T-helper 2 cell treated with Interferon-gamma antibody and Interleukin-4, amounts not matched to agents 5 μg/mL and 100 μg/mL, for 36 hours (primary cell): ENCODE measurements at regions not wholly inside any gene's neighbourhood (a gene's known extent, or its start where the extent isn't known, plus 50 kb on each side); places are given as distances from the start of the nearest gene placed in this dataset.
"Not testable (repeated sequence)": the region's sequence is repeated elsewhere in the genome, so short reads cannot be mapped to it uniquely, and the experiment has no call there.

ENCODE experiments used
- DNase-seq: peaks from one replicate; pipeline ENCODE4 v3.0.0; 2021; ENCODE audit warnings: low spot score
- H3K27ac Mint-ChIP-seq: one replicate; pipeline ENCODE4 v1.8.0; 2021; ENCODE audit warnings: mild to moderate bottlenecking, mixed read lengths
- H3K27me3 Mint-ChIP-seq: one replicate; pipeline ENCODE4 v1.8.0; 2021; ENCODE audit warnings: low read depth, mixed read lengths
- H3K36me3 Mint-ChIP-seq: one replicate; pipeline ENCODE4 v1.8.0; 2021; ENCODE audit warnings: low read depth, mixed read lengths
- H3K4me1 Mint-ChIP-seq: one replicate; pipeline ENCODE4 v1.8.0; 2021; ENCODE audit warnings: low read depth, mixed read lengths
- H3K4me3 Mint-ChIP-seq: one replicate; pipeline ENCODE4 v1.8.0; 2022; ENCODE audit warnings: mild to moderate bottlenecking, moderate library complexity, mixed read lengths
- H3K9me3 Mint-ChIP-seq: one replicate; pipeline ENCODE4 v1.8.0; 2021; ENCODE audit warnings: mixed read lengths

- H3K9me3 Mint-ChIP-seq = peaks cover 5% of the 10 kb centered on the region
- no peak overlapping the region for H3K4me3 Mint-ChIP-seq
- no peaks in the 10 kb centered on the region for H3K4me1 Mint-ChIP-seq
- no peaks in the 10 kb centered on the region for H3K36me3 Mint-ChIP-seq
- no peak overlapping the region for H3K27ac Mint-ChIP-seq
- DNase-seq = no peak
- H3K27me3 Mint-ChIP-seq = no peaks in the 10 kb centered on the region
Measured at GRCh38 chr3:177893331-177893730, 642.9 kb upstream of the KCNMB2 start.

- no peak overlapping the region for H3K27ac Mint-ChIP-seq
- no peaks in the 10 kb centered on the region for H3K27me3 Mint-ChIP-seq
- no peaks in the 10 kb centered on the region for H3K4me1 Mint-ChIP-seq
- H3K4me3 Mint-ChIP-seq = no peak overlapping the region
- H3K9me3 Mint-ChIP-seq = peaks cover 5% of the 10 kb centered on the region
- no peak for DNase-seq
- no peaks in the 10 kb centered on the region for H3K36me3 Mint-ChIP-seq
Measured at GRCh38 chr3:177894081-177894728, 642.0 kb upstream of the KCNMB2 start.

- Mint-ChIP-seq H3K36me3 (peaks cover 2% of the 10 kb centered on the region), H3K4me3 (no peak overlapping the region), H3K4me1 (no peaks in the 10 kb centered on the region), H3K27ac (no peak overlapping the region), H3K27me3 (no peaks in the 10 kb centered on the region), H3K9me3 (peaks cover 11% of the 10 kb centered on the region)
- DNase-seq = no peak
Measured at GRCh38 chr3:177898185-177898584, 638.1 kb upstream of the KCNMB2 start.

GRCh38 chr3:177899275-177900067 is 636.8 kb upstream of the KCNMB2 start:
- no peak overlapping the region for H3K27ac Mint-ChIP-seq
- no peak overlapping the region for H3K4me3 Mint-ChIP-seq
- H3K9me3 Mint-ChIP-seq = peaks cover 11% of the 10 kb centered on the region
- no peaks in the 10 kb centered on the region for H3K4me1 Mint-ChIP-seq
- no peak for DNase-seq
- no peaks in the 10 kb centered on the region for H3K27me3 Mint-ChIP-seq
- H3K36me3 Mint-ChIP-seq = peaks cover 2% of the 10 kb centered on the region

GRCh38 chr3:177902876-177903275 is 633.4 kb upstream of the KCNMB2 start:
- Mint-ChIP-seq H3K9me3 (peaks cover 5% of the 10 kb centered on the region), H3K27me3 (no peaks in the 10 kb centered on the region), H3K36me3 (peaks cover 2% of the 10 kb centered on the region), H3K4me3 (no peak overlapping the region), H3K27ac (no peak overlapping the region), H3K4me1 (no peaks in the 10 kb centered on the region)
- DNase-seq = no peak

- Mint-ChIP-seq H3K27me3 (no peaks in the 10 kb centered on the region), H3K27ac (no peak overlapping the region), H3K4me3 (no peak overlapping the region)
Measured at GRCh38 chr3:177904621-177905020, 631.6 kb upstream of the KCNMB2 start.

GRCh38 chr3:177905173-177906125 is 630.8 kb upstream of the KCNMB2 start:
- no peak for DNase-seq
- Mint-ChIP-seq H3K4me1 (no peaks in the 10 kb centered on the region), H3K27ac (no peak overlapping the region), H3K36me3 (no peaks in the 10 kb centered on the region), H3K27me3 (no peaks in the 10 kb centered on the region), H3K4me3 (no peak overlapping the region), H3K9me3 (peaks cover under 1% of the 10 kb centered on the region)

More at GRCh38 chr3:177904621-177905020, 631.6 kb upstream of the KCNMB2 start:
- DNase-seq = no peak
- Mint-ChIP-seq H3K36me3 (peaks cover 2% of the 10 kb centered on the region), H3K4me1 (no peaks in the 10 kb centered on the region), H3K9me3 (peaks cover 5% of the 10 kb centered on the region)

- Mint-ChIP-seq H3K9me3 (no peaks in the 10 kb centered on the region), H3K4me3 (no peak overlapping the region), H3K36me3 (no peaks in the 10 kb centered on the region), H3K4me1 (no peaks in the 10 kb centered on the region), H3K27ac (no peak overlapping the region), H3K27me3 (no peaks in the 10 kb centered on the region)
- no peak for DNase-seq
Measured at GRCh38 chr3:177906126-177906511, 630.1 kb upstream of the KCNMB2 start.

GRCh38 chr3:177906578-177907229 is 629.5 kb upstream of the KCNMB2 start:
- H3K9me3 Mint-ChIP-seq = no peaks in the 10 kb centered on the region
- H3K27ac Mint-ChIP-seq = no peak overlapping the region
- H3K4me1 Mint-ChIP-seq = no peaks in the 10 kb centered on the region
- DNase-seq = no peak
- no peaks in the 10 kb centered on the region for H3K27me3 Mint-ChIP-seq
- H3K4me3 Mint-ChIP-seq = no peak overlapping the region
- H3K36me3 Mint-ChIP-seq = no peaks in the 10 kb centered on the region

GRCh38 chr3:177909530-177909929 is 626.7 kb upstream of the KCNMB2 start:
- H3K27me3 Mint-ChIP-seq, H3K9me3 Mint-ChIP-seq, H3K27ac Mint-ChIP-seq, H3K4me1 Mint-ChIP-seq, H3K36me3 Mint-ChIP-seq, H3K4me3 Mint-ChIP-seq, DNase-seq: not testable (repeated sequence)

GRCh38 chr3:177914224-177914623 is 622.0 kb upstream of the KCNMB2 start:
- Mint-ChIP-seq H3K4me3 (no peak overlapping the region), H3K27ac (no peak overlapping the region), H3K36me3 (no peaks in the 10 kb centered on the region), H3K4me1 (no peaks in the 10 kb centered on the region), H3K27me3 (no peaks in the 10 kb centered on the region), H3K9me3 (no peaks in the 10 kb centered on the region)
- DNase-seq = no peak

- Mint-ChIP-seq H3K4me3 (no peak overlapping the region), H3K4me1 (no peaks in the 10 kb centered on the region), H3K9me3 (no peaks in the 10 kb centered on the region), H3K27ac (no peak overlapping the region), H3K36me3 (no peaks in the 10 kb centered on the region), H3K27me3 (no peaks in the 10 kb centered on the region)
- no peak for DNase-seq
Measured at GRCh38 chr3:177916461-177916860, 619.8 kb upstream of the KCNMB2 start.

GRCh38 chr3:177917234-177917861 is 618.9 kb upstream of the KCNMB2 start:
- H3K4me1 Mint-ChIP-seq = no peaks in the 10 kb centered on the region
- H3K4me3 Mint-ChIP-seq = no peak overlapping the region
- H3K27me3 Mint-ChIP-seq = no peaks in the 10 kb centered on the region
- no peak for DNase-seq
- no peaks in the 10 kb centered on the region for H3K36me3 Mint-ChIP-seq
- no peaks in the 10 kb centered on the region for H3K9me3 Mint-ChIP-seq
- no peak overlapping the region for H3K27ac Mint-ChIP-seq
